GM23248 (cell line): ENCODE measurements at regions not wholly inside any gene's neighbourhood (a gene's known extent, or its start where the extent isn't known, plus 50 kb on each side); places are given as distances from the start of the nearest gene placed in this dataset.
A peak's percentile ranks its signal among the peaks of the same experiment; 100 is the strongest.

ENCODE experiments used
- DNase-seq: peaks from one replicate; pipeline ENCODE4 v3.0.0-alpha.2; 2015
- H2AFZ ChIP-seq: fragments of 200-600 bp; sonication (generic); 2 replicates; pipeline ENCODE4 v1.6.1; 2016; ENCODE audit warnings: antibody characterized with exemption
- H3F3A ChIP-seq: fragments of 200-600 bp; sonication (generic); 2 replicates; pipeline ENCODE4 v1.6.1; 2016; ENCODE audit warnings: mild to moderate bottlenecking, antibody characterized with exemption, mixed run types; ENCODE audit not compliant: insufficient read depth
- H3K27ac ChIP-seq: fragments of 200-600 bp; sonication (generic); 2 replicates; pipeline ENCODE4 v1.5.1; 2016; ENCODE audit warnings: mild to moderate bottlenecking
- H3K27me3 ChIP-seq: fragments of 200-600 bp; sonication (generic); replicated peaks from 2 replicates; pipeline ENCODE4 v1.6.1; 2016; ENCODE audit warnings: mild to moderate bottlenecking; ENCODE audit not compliant: insufficient read depth
- H3K36me3 ChIP-seq: fragments of 200-600 bp; sonication (generic); 2 replicates; pipeline ENCODE4 v1.6.1; 2016; ENCODE audit warnings: low read depth, mild to moderate bottlenecking
- H3K4me1 ChIP-seq: fragments of 200-600 bp; sonication (generic); 2 replicates; pipeline ENCODE4 v1.6.1; 2016; ENCODE audit warnings: mild to moderate bottlenecking; ENCODE audit not compliant: insufficient read depth
- H3K4me2 ChIP-seq: fragments of 200-600 bp; sonication (generic); one replicate; pipeline ENCODE4 v1.6.1; 2016; ENCODE audit warnings: mild to moderate bottlenecking; ENCODE audit not compliant: unreplicated experiment
- H3K4me3 ChIP-seq: fragments of 200-600 bp; sonication (generic); 2 replicates; pipeline ENCODE4 v1.5.1; 2016; ENCODE audit warnings: mild to moderate bottlenecking
- H3K79me2 ChIP-seq: fragments of 200-600 bp; sonication (generic); 2 replicates; pipeline ENCODE4 v1.6.1; 2016; ENCODE audit warnings: mild to moderate bottlenecking; ENCODE audit not compliant: insufficient read depth
- H3K9ac ChIP-seq: fragments of 200-600 bp; sonication (generic); 2 replicates; pipeline ENCODE4 v1.6.1; 2016; ENCODE audit warnings: mild to moderate bottlenecking
- H3K9me2 ChIP-seq: fragments of 200-600 bp; sonication (generic); 2 replicates; pipeline ENCODE4 v1.6.1; 2016; ENCODE audit warnings: mixed run types, mild to moderate bottlenecking, moderate library complexity; ENCODE audit not compliant: insufficient read depth
- H3K9me3 ChIP-seq: fragments of 200-600 bp; sonication (generic); one replicate; pipeline ENCODE4 v1.6.1; 2017; ENCODE audit warnings: low read depth
- H4K20me1 ChIP-seq: fragments of 200-600 bp; sonication (generic); 2 replicates; pipeline ENCODE4 v1.6.0; 2016; ENCODE audit not compliant: insufficient read depth
- EZH2 ChIP-seq: fragments of 200-600 bp; sonication (generic); IDR thresholded peaks from 2 replicates; pipeline ENCODE4 v1.6.1; 2018; ENCODE audit warnings: antibody characterized with exemption, mild to moderate bottlenecking; ENCODE audit not compliant: insufficient read depth, poor library complexity, severe bottlenecking
- EZH2phosphoT487 ChIP-seq: fragments of 200-600 bp; sonication (generic); IDR thresholded peaks from 2 replicates; pipeline ENCODE4 v1.6.1; 2018; ENCODE audit warnings: antibody characterized with exemption, moderate library complexity, mild to moderate bottlenecking, low read depth; ENCODE audit not compliant: insufficient read depth
- WGBS, 2 experiments: methylation state at CpG; one replicate each; pipeline ENCODE4 v1.1.6; 2015 to 2017; ENCODE audit warnings: low lambda C conversion rate in 2 of 2, low coverage in 1 of 2; ENCODE audit errors: missing lambda C conversion rate in 2 of 2; 5-methylcytosine and 5-hydroxymethylcytosine counted together
- in situ Hi-C: fragments of 300-500 bp; cut with MboI; formaldehyde crosslinking; loops from 2 replicates; pipeline ENCODE4 v1.15.0; 2020

DNA sequence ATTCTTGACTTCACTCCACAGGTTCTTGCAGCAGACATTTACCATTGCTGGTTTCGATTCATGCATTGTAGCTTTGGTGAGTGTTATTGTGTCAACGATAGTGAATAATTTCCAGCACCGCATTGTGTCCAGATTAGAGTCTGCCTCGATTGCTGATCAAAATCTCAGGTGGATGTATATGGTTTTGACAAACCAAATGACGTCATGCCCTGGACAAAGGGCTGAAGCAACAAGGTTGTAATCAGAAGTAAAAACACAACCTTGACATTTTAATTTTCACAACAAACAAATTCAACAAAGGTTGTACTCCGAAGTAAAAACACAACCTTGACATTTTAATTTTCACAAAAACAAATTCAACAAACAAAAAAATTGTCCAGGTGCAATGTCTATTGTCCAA lies 81.1 kb upstream of the WWC2 start:
- WGBS, 2 experiments, result 47 to 53% methylated on average over 6 of the region's 6 CpGs

DNA sequence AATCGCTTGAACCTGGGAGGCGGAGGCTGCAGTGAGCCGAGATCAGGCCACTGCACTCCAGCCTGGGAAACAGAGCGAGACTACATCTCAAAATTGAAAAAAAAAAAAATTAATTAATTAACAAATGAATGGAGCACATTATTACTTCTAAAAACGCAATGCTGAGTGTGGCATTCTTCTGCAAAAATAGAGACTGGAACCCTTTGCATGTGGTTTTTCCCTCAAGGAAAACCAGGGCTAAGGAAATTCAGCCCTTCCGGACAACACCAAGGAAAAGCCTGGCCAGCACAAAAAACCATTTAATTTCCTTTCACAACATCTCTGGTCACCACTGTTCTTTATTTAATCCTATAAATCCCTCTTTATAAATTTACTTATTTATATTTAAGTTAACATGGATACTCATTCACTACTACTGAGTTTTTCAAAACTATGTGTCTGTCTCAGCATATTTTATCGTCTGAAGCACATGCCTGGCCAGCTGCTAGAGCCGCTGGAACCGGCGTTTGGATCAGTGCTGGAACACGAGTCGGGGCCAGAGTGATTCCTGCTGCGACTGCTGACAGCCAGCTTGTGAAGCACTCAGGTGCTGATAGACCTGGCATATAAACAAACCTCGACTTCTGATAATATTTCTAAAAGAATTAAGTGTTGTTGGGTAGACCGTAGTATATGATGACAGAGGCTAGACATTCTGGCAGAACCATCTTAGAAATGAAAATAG lies 84.5 kb upstream of the WWC2 start:
- in situ Hi-C loops, result no loop called here
- H4K20me1 ChIP-seq, result no peaks in the 10 kb centered on the region
- H3K4me2 ChIP-seq, result no peak overlapping the region
- no peaks in the 10 kb centered on the region for H3K79me2 ChIP-seq
- peaks cover 44% of the 10 kb centered on the region; the same call in 1 of the 2 replicates for H3K27me3 ChIP-seq
- DNase-seq, result no peak
- no peaks in the 10 kb centered on the region for H3K9me3 ChIP-seq
- H3K4me1 ChIP-seq, result no peaks in the 10 kb centered on the region
- no peaks in the 10 kb centered on the region for H3F3A ChIP-seq
- WGBS, 2 experiments, result 47 to 48% methylated on average over 15 of the region's 15 CpGs
- TF ChIP-seq EZH2phosphoT487, result no peak
- no peak for TF ChIP-seq EZH2
- no peak overlapping the region for H3K9ac ChIP-seq
- H3K9me2 ChIP-seq, result no peaks in the 10 kb centered on the region
- H2AFZ ChIP-seq, result no peak overlapping the region
- no peak overlapping the region for H3K27ac ChIP-seq
- H3K4me3 ChIP-seq, result no peak overlapping the region
- H3K36me3 ChIP-seq, result no peaks in the 10 kb centered on the region

More for the DNA sequence above, 81.1 kb upstream of the WWC2 start:
- Histone ChIP-seq H3K9me2 (no peaks in the 10 kb centered on the region), H4K20me1 (no peaks in the 10 kb centered on the region), H3K9ac (no peak overlapping the region), H2AFZ (no peak overlapping the region), H3F3A (no peaks in the 10 kb centered on the region), H3K4me1 (no peaks in the 10 kb centered on the region), H3K4me3 (no peak overlapping the region), H3K4me2 (no peak overlapping the region), H3K79me2 (no peaks in the 10 kb centered on the region), H3K27ac (no peak overlapping the region), H3K36me3 (no peaks in the 10 kb centered on the region), H3K27me3 (peaks cover 28% of the 10 kb centered on the region), H3K9me3 (no peaks in the 10 kb centered on the region)
- no peak for TF ChIP-seq EZH2phosphoT487
- no peak for TF ChIP-seq EZH2
- in situ Hi-C loops, result no loop called here
- no peak for DNase-seq

DNA sequence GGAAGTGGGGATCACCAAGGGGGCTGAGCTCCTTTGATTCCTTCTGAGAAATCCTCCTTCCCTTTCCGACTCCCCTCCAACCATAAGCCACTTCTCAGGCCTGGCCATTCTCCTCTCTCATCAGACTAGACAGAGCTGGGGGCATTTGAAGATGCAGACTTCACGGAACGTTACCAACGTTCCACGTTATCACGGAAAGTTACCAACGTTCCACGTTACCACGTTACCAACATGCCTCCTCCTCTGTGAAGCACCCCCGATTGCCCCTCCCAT lies 85.4 kb upstream of the WWC2 start:
- Histone ChIP-seq H3K9me3 (no peaks in the 10 kb centered on the region), H3K27me3 (peaks cover 52% of the 10 kb centered on the region), H3K79me2 (no peaks in the 10 kb centered on the region), H3K4me1 (no peaks in the 10 kb centered on the region), H3K36me3 (no peaks in the 10 kb centered on the region), H3K27ac (no peak overlapping the region), H4K20me1 (no peaks in the 10 kb centered on the region), H3K9me2 (no peaks in the 10 kb centered on the region), H3K4me3 (no peak overlapping the region), H2AFZ (no peak overlapping the region), H3F3A (no peaks in the 10 kb centered on the region), H3K4me2 (no peak overlapping the region), H3K9ac (no peak overlapping the region)
- 33 to 47% methylated on average over 10 of the region's 10 CpGs for WGBS, 2 experiments
- in situ Hi-C loops, result no loop called here
- no peak for TF ChIP-seq EZH2phosphoT487
- no peak for TF ChIP-seq EZH2
- no peak for DNase-seq

GRCh38 chr4:183012879-183013729 lies 86.0 kb upstream of the WWC2 start:
- peak; percentile 20 for DNase-seq
- Histone ChIP-seq H3F3A (no peaks in the 10 kb centered on the region), H3K9me3 (no peaks in the 10 kb centered on the region), H3K36me3 (no peaks in the 10 kb centered on the region), H3K9ac (no peak overlapping the region), H3K79me2 (no peaks in the 10 kb centered on the region), H3K9me2 (no peaks in the 10 kb centered on the region), H3K4me1 (no peaks in the 10 kb centered on the region), H3K27me3 (peaks cover 58% of the 10 kb centered on the region), H3K4me2 (no peak overlapping the region), H3K27ac (no peak overlapping the region), H3K4me3 (no peak overlapping the region), H4K20me1 (no peaks in the 10 kb centered on the region), H2AFZ (no peak overlapping the region)
- in situ Hi-C loops, result no loop called here
- TF ChIP-seq EZH2phosphoT487 (no peak), EZH2 (no peak)
- WGBS, 2 experiments, result 33 to 35% methylated on average over 18 of the region's 18 CpGs
